MM.1S (cell line): ENCODE measurements at regions not wholly inside any gene's neighbourhood (a gene's known extent, or its start where the extent isn't known, plus 50 kb on each side); places are given as distances from the start of the nearest gene placed in this dataset.

Source experiments
- DNase-seq: peaks from one replicate; pipeline ENCODE4 v3.0.0-alpha.2; 2015
- H2AFZ ChIP-seq: fragments of 300-600 bp; sonication (generic); 2 replicates; pipeline ENCODE4 v1.6.0; 2016; ENCODE audit warnings: antibody characterized with exemption, low read length
- H3F3A ChIP-seq: fragments of 300-600 bp; sonication (generic); 2 replicates; pipeline ENCODE4 v1.6.1; 2016; ENCODE audit warnings: mild to moderate bottlenecking, antibody characterized with exemption, low read length, moderate library complexity, mixed read lengths; ENCODE audit not compliant: insufficient read depth
- H3K27ac ChIP-seq: fragments of 300-600 bp; sonication (generic); 2 replicates; pipeline ENCODE4 v1.5.1; 2016; ENCODE audit warnings: mild to moderate bottlenecking, low read length
- H3K27me3 ChIP-seq: fragments of 300-600 bp; sonication (generic); replicated peaks from 2 replicates; pipeline ENCODE4 v1.6.0; 2016; ENCODE audit warnings: low read length; ENCODE audit not compliant: insufficient read depth
- H3K36me3 ChIP-seq: fragments of 300-600 bp; sonication (generic); replicated peaks from 2 replicates; pipeline ENCODE4 v1.6.1; 2016; ENCODE audit warnings: mild to moderate bottlenecking, low read length, mixed read lengths; ENCODE audit not compliant: insufficient read depth
- H3K4me1 ChIP-seq: fragments of 300-600 bp; sonication (generic); 2 replicates; pipeline ENCODE4 v1.6.1; 2016; ENCODE audit warnings: low read length, mixed read lengths
- H3K4me2 ChIP-seq: fragments of 300-600 bp; sonication (generic); 2 replicates; pipeline ENCODE4 v1.6.0; 2016; ENCODE audit warnings: low read depth, low read length
- H3K4me3 ChIP-seq: fragments of 300-600 bp; sonication (generic); 2 replicates; pipeline ENCODE4 v1.5.1; 2016; ENCODE audit warnings: low read length, mixed read lengths
- H3K79me2 ChIP-seq: fragments of 300-600 bp; sonication (generic); 2 replicates; pipeline ENCODE4 v1.6.1; 2016; ENCODE audit warnings: mixed run types, low read length, mixed read lengths
- H3K9ac ChIP-seq: fragments of 300-600 bp; sonication (generic); 2 replicates; pipeline ENCODE4 v1.6.1; 2016; ENCODE audit warnings: low read length, mixed read lengths
- H3K9me2 ChIP-seq: fragments of 300-600 bp; sonication (generic); replicated peaks from 2 replicates; pipeline ENCODE4 v1.6.1; 2016; ENCODE audit warnings: mild to moderate bottlenecking, low read length, mixed read lengths; ENCODE audit not compliant: insufficient read depth
- H3K9me3 ChIP-seq: fragments of 300-600 bp; sonication (generic); replicated peaks from 2 replicates; pipeline ENCODE4 v1.6.1; 2016; ENCODE audit warnings: mild to moderate bottlenecking, low read length, mixed read lengths; ENCODE audit not compliant: insufficient read depth
- H4K20me1 ChIP-seq: fragments of 300-600 bp; sonication (generic); 2 replicates; pipeline ENCODE4 v1.6.1; 2016; ENCODE audit warnings: mild to moderate bottlenecking, low read length, moderate library complexity, mixed read lengths; ENCODE audit not compliant: insufficient read depth
- CTCF ChIP-seq: fragments of 300-600 bp; sonication (generic); IDR thresholded peaks from 2 replicates; pipeline ENCODE4 v1.5.1; 2016; ENCODE audit warnings: antibody characterized with exemption, low read length, mixed read lengths
- EZH2 ChIP-seq: fragments of 300-600 bp; sonication (generic); optimal IDR thresholded peaks from 2 replicates; pipeline ENCODE3; 2017; ENCODE audit warnings: low read depth, mild to moderate bottlenecking, antibody characterized with exemption, low read length, mixed read lengths
- EZH2phosphoT487 ChIP-seq: fragments of 300-600 bp; sonication (generic); IDR thresholded peaks from 2 replicates; pipeline ENCODE4 v1.6.1; 2018; ENCODE audit warnings: antibody characterized with exemption, low read length

DNA sequence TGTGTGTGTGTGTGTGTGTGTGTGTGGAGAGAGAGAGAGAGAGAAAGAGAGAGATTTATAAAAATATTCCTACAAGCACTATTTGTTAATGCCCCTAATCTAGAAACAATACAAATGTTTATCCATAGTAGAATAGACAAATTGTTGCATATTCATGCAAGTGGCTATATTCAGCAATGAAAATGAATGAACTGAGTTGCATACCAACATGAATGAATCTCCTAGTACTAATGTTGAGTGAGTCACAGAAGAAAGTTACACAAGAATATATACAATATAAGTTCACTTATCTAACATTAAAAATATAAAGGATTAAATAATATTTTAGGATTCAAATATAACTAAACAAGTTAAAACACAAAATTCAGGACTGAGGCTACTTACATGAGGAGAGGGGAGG lies 456.8 kb upstream of the AMOT start:
- Histone ChIP-seq H3K27ac (no peak overlapping the region), H3K9me3 (no peaks in the 10 kb centered on the region), H3K27me3 (no peaks in the 10 kb centered on the region), H3K4me1 (no peaks in the 10 kb centered on the region), H3F3A (no peaks in the 10 kb centered on the region), H3K4me3 (no peak overlapping the region), H3K4me2 (no peak overlapping the region), H3K9me2 (no peaks in the 10 kb centered on the region), H4K20me1 (no peaks in the 10 kb centered on the region), H3K9ac (no peak overlapping the region), H3K79me2 (no peaks in the 10 kb centered on the region), H3K36me3 (no peaks in the 10 kb centered on the region), H2AFZ (no peak overlapping the region)
- no peak for DNase-seq
- TF ChIP-seq EZH2, result no peak
- no peak for TF ChIP-seq EZH2phosphoT487
- TF ChIP-seq CTCF, result no peak

GRCh38 chrX:113289503-113289902 lies 448.9 kb upstream of the AMOT start:
- Histone ChIP-seq H3K27ac (no peak overlapping the region), H3K4me1 (no peaks in the 10 kb centered on the region), H3K4me2 (no peak overlapping the region), H3K79me2 (no peaks in the 10 kb centered on the region), H3F3A (no peaks in the 10 kb centered on the region), H3K9ac (no peak overlapping the region), H3K36me3 (no peaks in the 10 kb centered on the region), H2AFZ (no peak overlapping the region), H4K20me1 (no peaks in the 10 kb centered on the region), H3K9me3 (no peaks in the 10 kb centered on the region), H3K4me3 (no peak overlapping the region), H3K9me2 (no peaks in the 10 kb centered on the region), H3K27me3 (no peaks in the 10 kb centered on the region)
- DNase-seq, result no peak
- TF ChIP-seq CTCF, result no peak
- TF ChIP-seq EZH2, result no peak
- TF ChIP-seq EZH2phosphoT487, result no peak

DNA sequence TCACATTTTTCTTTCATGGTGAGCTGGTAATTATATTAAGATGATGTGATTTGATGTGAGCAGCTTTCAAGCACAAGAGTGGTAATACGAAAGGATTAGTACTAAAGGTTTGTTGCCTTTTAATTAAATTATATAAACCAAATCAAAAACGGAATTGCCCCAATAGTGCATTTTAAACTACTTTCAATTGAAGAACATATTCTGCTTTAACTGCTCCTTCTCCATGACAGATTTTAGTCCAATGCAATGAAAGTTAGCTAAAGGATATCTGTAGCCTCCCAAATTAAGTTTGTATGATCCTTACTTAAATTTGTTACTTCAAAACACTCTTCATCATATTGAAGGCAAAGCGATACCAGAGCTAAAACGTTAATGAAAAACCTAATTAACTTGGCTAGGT lies 447.1 kb upstream of the AMOT start:
- Histone ChIP-seq H3K4me2 (no peak overlapping the region), H3K4me3 (no peak overlapping the region), H3K27me3 (no peaks in the 10 kb centered on the region), H2AFZ (no peak overlapping the region), H3K36me3 (no peaks in the 10 kb centered on the region), H3K9me2 (no peaks in the 10 kb centered on the region), H3K79me2 (no peaks in the 10 kb centered on the region), H4K20me1 (no peaks in the 10 kb centered on the region), H3K9me3 (no peaks in the 10 kb centered on the region), H3K9ac (no peak overlapping the region), H3K4me1 (no peaks in the 10 kb centered on the region), H3F3A (no peaks in the 10 kb centered on the region), H3K27ac (no peak overlapping the region)
- no peak for DNase-seq
- TF ChIP-seq EZH2phosphoT487 (no peak), EZH2 (no peak), CTCF (no peak)
